ENCODE measurements at regions not wholly inside any gene's neighbourhood (a gene's known extent, or its start where the extent isn't known, plus 50 kb on each side); places are given as distances from the start of the nearest gene placed in this dataset.
"Not testable (repeated sequence)": the region's sequence is repeated elsewhere in the genome, so short reads cannot be mapped to it uniquely, and the experiment has no call there.

DNA sequence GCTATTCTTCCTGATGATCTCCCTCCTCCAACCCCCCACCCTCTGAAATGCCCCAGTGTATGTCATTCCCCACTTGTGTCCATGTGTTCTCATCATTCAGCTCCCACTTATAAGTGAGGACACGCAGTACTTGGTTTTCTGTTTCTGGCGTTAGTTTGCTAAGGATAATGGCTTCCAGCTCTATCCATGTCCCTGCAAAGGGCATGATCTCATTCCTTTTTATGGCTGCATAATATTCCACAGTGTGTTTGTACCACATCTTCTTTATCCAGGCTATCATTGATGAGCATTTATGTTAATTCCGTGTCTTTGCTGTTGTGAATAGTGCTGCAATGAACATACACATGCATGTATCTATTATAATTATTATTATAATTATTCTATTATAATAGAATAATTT lies 169.3 kb downstream of the VSIG4 start:
- TF ChIP-seq, protein P1, sequence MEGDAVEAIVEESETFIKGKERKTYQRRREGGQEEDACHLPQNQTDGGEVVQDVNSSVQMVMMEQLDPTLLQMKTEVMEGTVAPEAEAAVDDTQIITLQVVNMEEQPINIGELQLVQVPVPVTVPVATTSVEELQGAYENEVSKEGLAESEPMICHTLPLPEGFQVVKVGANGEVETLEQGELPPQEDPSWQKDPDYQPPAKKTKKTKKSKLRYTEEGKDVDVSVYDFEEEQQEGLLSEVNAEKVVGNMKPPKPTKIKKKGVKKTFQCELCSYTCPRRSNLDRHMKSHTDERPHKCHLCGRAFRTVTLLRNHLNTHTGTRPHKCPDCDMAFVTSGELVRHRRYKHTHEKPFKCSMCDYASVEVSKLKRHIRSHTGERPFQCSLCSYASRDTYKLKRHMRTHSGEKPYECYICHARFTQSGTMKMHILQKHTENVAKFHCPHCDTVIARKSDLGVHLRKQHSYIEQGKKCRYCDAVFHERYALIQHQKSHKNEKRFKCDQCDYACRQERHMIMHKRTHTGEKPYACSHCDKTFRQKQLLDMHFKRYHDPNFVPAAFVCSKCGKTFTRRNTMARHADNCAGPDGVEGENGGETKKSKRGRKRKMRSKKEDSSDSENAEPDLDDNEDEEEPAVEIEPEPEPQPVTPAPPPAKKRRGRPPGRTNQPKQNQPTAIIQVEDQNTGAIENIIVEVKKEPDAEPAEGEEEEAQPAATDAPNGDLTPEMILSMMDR (IDR thresholded peaks at IDR 0.05): not testable (repeated sequence)
- TF ChIP-seq POLR2A, EP300 (IDR thresholded peaks at IDR 0.05): not testable (repeated sequence)

Data from tibial nerve (tissue), 4 donors.